Psoas muscle (tissue), 7 donors: ENCODE measurements at regions not wholly inside any gene's neighbourhood (a gene's known extent, or its start where the extent isn't known, plus 50 kb on each side); places are given as distances from the start of the nearest gene placed in this dataset.
A peak's percentile ranks its signal among the peaks of the same experiment; 100 is the strongest.

ENCODE experiments used
- ATAC-seq, 4 donors: fragments of 200-7000 bp; cut with Tn5 transposase; one replicate each; pipeline ENCODE4 v1.9.1; 2020; ENCODE audit warnings: moderate library complexity in 3 of 4, mild to moderate bottlenecking in 2 of 4
- DNase-seq, 2 donors: peaks; one replicate each; pipeline ENCODE4 v3.0.0-alpha.2; 2020
- H3K27ac ChIP-seq: fragments of 200-600 bp; one replicate; pipeline ENCODE4 v1.8.0; 2022
- H3K27me3 ChIP-seq, 3 donors: fragments of 200-600 bp in 1 of 3; one replicate each; pipeline versions ENCODE4 v1.6.1 to v1.8.0; 2013 to 2022; ENCODE audit warnings: low read length in 2 of 3, mild to moderate bottlenecking in 2 of 3, moderate library complexity in 1 of 3; ENCODE audit not compliant: insufficient read depth in 3 of 3
- H3K36me3 ChIP-seq, 2 donors: fragments of 200-600 bp in 1 of 2; one replicate each; pipeline versions ENCODE4 v1.6.1 to v1.8.0; 2013 to 2022; ENCODE audit warnings: low read depth in 1 of 2, mild to moderate bottlenecking in 1 of 2, moderate library complexity in 1 of 2; ENCODE audit not compliant: insufficient read depth in 1 of 2
- H3K4me1 ChIP-seq: fragments of 200-600 bp; one replicate; pipeline ENCODE4 v1.8.0; 2022
- H3K4me3 ChIP-seq: fragments of 200-600 bp; one replicate; pipeline ENCODE4 v1.8.0; 2022; ENCODE audit warnings: mild to moderate bottlenecking
- H3K9me3 ChIP-seq: fragments of 200-600 bp; one replicate; pipeline ENCODE4 v1.8.0; 2022
- WGBS, 3 donors: extraction: QIAGEN DNeasy Blood & Tissue Kit; methylation state at CpG; one replicate each; pipeline versions ENCODE4 v1.1.6 to v1.1.7; 2013; 5-methylcytosine and 5-hydroxymethylcytosine counted together
- intact Hi-C, 2 donors: fragments of 100-400 bp; cut with DNase I; formaldehyde crosslinking; loops; one replicate each; pipeline versions ENCODE4 v1.11.0 to v1.14.2; 2022
- TF ChIP-seq, protein P1 (sequence below): fragments of 200-600 bp; IDR thresholded peaks from one replicate; pipeline ENCODE4 v1.8.0; 2022; ENCODE audit warnings: antibody characterized with exemption
- donor health status: healthy with polysubstance abuse.
- donor health status: DM: no; HTN: no; CAD: no; lungs with moderate emphysema.
- donor health status: Bipolar disorder and iron deficiency.
- donor health status: healthy.
- donor health status: DM: yes; HTN: yes; CAD: no.
- donor health status: DM: no; HTN: no; CAD: no.
- donor health status: DM: yes; HTN: yes; CAD: no.

DNA sequence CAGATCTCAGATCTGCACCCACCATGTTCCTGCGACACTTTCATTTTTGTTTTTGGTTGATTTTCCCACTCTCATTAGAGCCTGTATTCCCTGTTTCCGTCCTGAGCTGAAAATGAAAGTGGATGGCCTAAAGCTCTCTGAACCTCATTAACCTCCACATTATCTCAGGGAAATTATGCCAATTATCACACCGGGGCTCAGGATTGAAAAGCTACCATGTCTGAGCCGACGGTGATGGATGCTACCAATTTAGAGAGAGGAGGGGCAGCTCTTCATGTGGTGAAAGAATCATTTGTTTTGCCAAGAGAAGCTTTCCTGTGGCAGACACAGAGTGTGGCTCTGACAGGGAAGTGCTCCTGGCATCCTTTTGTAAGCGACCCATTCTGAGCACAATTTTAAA lies 410.4 kb upstream of the CDH11 start:
- H3K27ac ChIP-seq, result no peak overlapping the region
- H3K4me3 ChIP-seq, result peak overlapping the region; percentile 25
- no peaks in the 10 kb centered on the region for H3K36me3 ChIP-seq
- 32 to 35% (median 35%) methylated on average over 6 of the region's 6 CpGs for WGBS, 3 donors
- TF ChIP-seq, protein P1, sequence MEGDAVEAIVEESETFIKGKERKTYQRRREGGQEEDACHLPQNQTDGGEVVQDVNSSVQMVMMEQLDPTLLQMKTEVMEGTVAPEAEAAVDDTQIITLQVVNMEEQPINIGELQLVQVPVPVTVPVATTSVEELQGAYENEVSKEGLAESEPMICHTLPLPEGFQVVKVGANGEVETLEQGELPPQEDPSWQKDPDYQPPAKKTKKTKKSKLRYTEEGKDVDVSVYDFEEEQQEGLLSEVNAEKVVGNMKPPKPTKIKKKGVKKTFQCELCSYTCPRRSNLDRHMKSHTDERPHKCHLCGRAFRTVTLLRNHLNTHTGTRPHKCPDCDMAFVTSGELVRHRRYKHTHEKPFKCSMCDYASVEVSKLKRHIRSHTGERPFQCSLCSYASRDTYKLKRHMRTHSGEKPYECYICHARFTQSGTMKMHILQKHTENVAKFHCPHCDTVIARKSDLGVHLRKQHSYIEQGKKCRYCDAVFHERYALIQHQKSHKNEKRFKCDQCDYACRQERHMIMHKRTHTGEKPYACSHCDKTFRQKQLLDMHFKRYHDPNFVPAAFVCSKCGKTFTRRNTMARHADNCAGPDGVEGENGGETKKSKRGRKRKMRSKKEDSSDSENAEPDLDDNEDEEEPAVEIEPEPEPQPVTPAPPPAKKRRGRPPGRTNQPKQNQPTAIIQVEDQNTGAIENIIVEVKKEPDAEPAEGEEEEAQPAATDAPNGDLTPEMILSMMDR, result no peak
- no peaks in the 10 kb centered on the region for H3K9me3 ChIP-seq
- no peaks in the 10 kb centered on the region for H3K27me3 ChIP-seq
- intact Hi-C loops, result no loop called here
- DNase-seq (no peak), ATAC-seq (no peak)
- H3K4me1 ChIP-seq, result no peaks in the 10 kb centered on the region

GRCh38 chr16:65531475-65531874 lies 409.6 kb upstream of the CDH11 start:
- Histone ChIP-seq H3K4me1 (no peaks in the 10 kb centered on the region), H3K27me3 (no peaks in the 10 kb centered on the region), H3K4me3 (no peak overlapping the region), H3K36me3 (no peaks in the 10 kb centered on the region), H3K27ac (no peak overlapping the region), H3K9me3 (no peaks in the 10 kb centered on the region)
- DNase-seq (no peak), ATAC-seq (no peak)
- intact Hi-C loops, result no loop called here
- TF ChIP-seq, protein P1, result no peak
- WGBS, 3 donors, result 65 to 74% (median 67%) methylated on average over 4 of the region's 4 CpGs

DNA sequence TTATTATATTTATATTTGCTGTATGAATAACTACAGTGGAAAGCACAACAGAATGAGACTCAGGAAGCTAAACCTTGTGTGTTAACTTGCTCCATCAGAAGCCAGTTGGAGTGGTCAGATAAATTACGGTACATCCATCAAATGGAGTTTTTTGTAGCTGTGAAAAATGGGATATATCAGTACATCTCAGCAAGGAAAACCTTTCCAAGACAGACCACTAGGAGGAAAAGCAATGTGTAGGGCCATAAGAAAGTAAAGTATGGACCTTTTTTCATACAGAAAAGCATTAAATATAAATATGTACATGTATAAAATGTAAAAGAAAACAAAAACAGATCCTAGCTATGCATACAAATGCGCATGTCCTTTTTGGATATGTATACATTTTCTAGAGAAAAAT lies 403.8 kb upstream of the CDH11 start:
- Histone ChIP-seq H3K9me3 (no peaks in the 10 kb centered on the region), H3K4me1 (no peaks in the 10 kb centered on the region), H3K27me3 (no peaks in the 10 kb centered on the region), H3K36me3 (no peaks in the 10 kb centered on the region), H3K27ac (no peak overlapping the region), H3K4me3 (no peak overlapping the region)
- intact Hi-C loops, result no loop called here
- DNase-seq (no peak), ATAC-seq (no peak)
- TF ChIP-seq, protein P1, result no peak
- 91 to 97% (median 94%) methylated on average over 2 of the region's 2 CpGs for WGBS, 3 donors

DNA sequence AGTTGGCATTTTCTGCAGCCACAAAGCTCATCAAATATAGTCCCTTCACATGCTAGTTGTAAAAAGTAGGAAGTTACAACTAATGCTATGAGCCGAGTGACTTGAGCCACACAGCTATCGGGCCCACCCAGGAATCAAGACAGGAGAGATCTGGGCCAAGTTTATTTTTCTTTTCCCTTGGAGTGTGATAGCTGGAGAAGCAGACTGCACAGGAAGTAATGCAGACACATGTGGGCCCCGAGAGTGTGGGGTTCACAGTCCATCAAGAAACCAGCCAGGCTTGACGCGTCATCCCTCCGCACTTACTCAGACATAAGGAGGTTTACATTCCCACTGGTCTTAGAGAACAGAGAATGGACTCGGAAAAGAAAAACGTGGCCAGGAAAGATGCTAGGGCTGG lies 403.1 kb upstream of the CDH11 start:
- Histone ChIP-seq H3K4me3 (no peak overlapping the region), H3K9me3 (no peaks in the 10 kb centered on the region), H3K4me1 (no peaks in the 10 kb centered on the region), H3K36me3 (no peaks in the 10 kb centered on the region), H3K27ac (no peak overlapping the region), H3K27me3 (no peaks in the 10 kb centered on the region)
- ATAC-seq, result no peak
- WGBS, 3 donors, result 57 to 67% (median 65%) methylated on average over 8 of the region's 8 CpGs
- TF ChIP-seq, protein P1, result no peak
- DNase-seq, result no peak
- intact Hi-C loops, result no loop called here

- H3K27me3 ChIP-seq, result no peaks in the 10 kb centered on the region
- ATAC-seq, result no peak
- no peak for DNase-seq
- H3K36me3 ChIP-seq, result no peaks in the 10 kb centered on the region
- 86 to 90% (median 87%) methylated on average over 3 of the region's 3 CpGs for WGBS, 3 donors
- no peak overlapping the region for H3K27ac ChIP-seq
- intact Hi-C loops, result no loop called here
- no peak overlapping the region for H3K4me3 ChIP-seq
- no peaks in the 10 kb centered on the region for H3K9me3 ChIP-seq
- TF ChIP-seq, protein P1, result no peak
- H3K4me1 ChIP-seq, result no peaks in the 10 kb centered on the region
Observed at GRCh38 chr16:65524231-65524630, 402.4 kb upstream of the CDH11 start.
